Neural cell (in vitro differentiated cells): ENCODE measurements at regions not wholly inside any gene's neighbourhood (a gene's known extent, or its start where the extent isn't known, plus 50 kb on each side); places are given as distances from the start of the nearest gene placed in this dataset.

Source experiments
- H2AFZ ChIP-seq: fragments of 200-600, 300-800 bp; sonication (generic), shearing (Covaris generic); 2 replicates; pipeline ENCODE4 v1.6.0; 2014; ENCODE audit warnings: low read depth, mild to moderate bottlenecking, antibody characterized with exemption, low read length, moderate library complexity
- H3F3A ChIP-seq: fragments of 200-600 bp; shearing (Covaris generic); 2 replicates; pipeline ENCODE4 v1.6.1; 2016; ENCODE audit warnings: mild to moderate bottlenecking, moderate library complexity, mixed read lengths, antibody characterized with exemption, low read length; ENCODE audit not compliant: insufficient read depth, poor library complexity, severe bottlenecking
- H3K27ac ChIP-seq: fragments of 200-600, 300-800 bp; sonication (generic), shearing (Covaris generic); 2 replicates; pipeline ENCODE4 v1.5.1; 2014; ENCODE audit warnings: mild to moderate bottlenecking, low read length, moderate library complexity
- H3K27me3 ChIP-seq: fragments of 300-800, 200-600 bp; sonication (generic), shearing (Covaris generic); 2 replicates; pipeline ENCODE4 v1.6.0; 2014; ENCODE audit warnings: mild to moderate bottlenecking, low read depth, low read length, moderate library complexity; ENCODE audit not compliant: insufficient read depth
- H3K36me3 ChIP-seq: fragments of 300-800, 200-600 bp; sonication (generic), shearing (Covaris generic); 2 replicates; pipeline ENCODE4 v1.5.1; 2014; ENCODE audit warnings: mild to moderate bottlenecking, antibody characterized with exemption, low read length, moderate library complexity; ENCODE audit not compliant: insufficient read depth
- H3K4me2 ChIP-seq: fragments of 300-800, 200-600 bp; sonication (generic), shearing (Covaris generic); 2 replicates; pipeline ENCODE4 v1.6.0; 2014; ENCODE audit warnings: mild to moderate bottlenecking, low read length
- H3K4me3 ChIP-seq: fragments of 300-800, 200-600 bp; sonication (generic), shearing (Covaris generic); 2 replicates; pipeline ENCODE4 v1.5.1; 2014; ENCODE audit warnings: mild to moderate bottlenecking, low read length, moderate library complexity
- H3K79me2 ChIP-seq: fragments of 200-600 bp; shearing (Covaris generic); replicated peaks from 2 replicates; pipeline ENCODE4 v1.6.0; 2014; ENCODE audit warnings: mild to moderate bottlenecking, low read length, moderate library complexity; ENCODE audit not compliant: insufficient read depth
- H3K9ac ChIP-seq: fragments of 300-800, 200-600 bp; sonication (generic), shearing (Covaris generic); 2 replicates; pipeline ENCODE4 v1.6.1; 2016; ENCODE audit warnings: mild to moderate bottlenecking, low read length, mixed read lengths
- H3K9me2 ChIP-seq: fragments of 200-600 bp; shearing (Covaris generic); 2 replicates; pipeline ENCODE4 v1.6.1; 2016; ENCODE audit warnings: mild to moderate bottlenecking, low read length, mixed read lengths; ENCODE audit not compliant: insufficient read depth
- H3K9me3 ChIP-seq: fragments of 200-600, 300-800 bp; sonication (generic), shearing (Covaris generic); 2 replicates; pipeline ENCODE4 v1.6.1; 2016; ENCODE audit warnings: mild to moderate bottlenecking, mixed run types, low read length, moderate library complexity, mixed read lengths
- H4K20me1 ChIP-seq: fragments of 200-600 bp; shearing (Covaris generic); 2 replicates; pipeline ENCODE4 v1.6.1; 2016; ENCODE audit warnings: mild to moderate bottlenecking, mixed run types; ENCODE audit not compliant: insufficient read depth
- EP300 ChIP-seq: fragments of 450-650 bp; conservative IDR thresholded peaks from 2 replicates; pipeline ENCODE4 v1.6.1; 2014; ENCODE audit warnings: antibody characterized with exemption, mild to moderate bottlenecking, moderate library complexity; ENCODE audit not compliant: poor library complexity, severe bottlenecking
- EZH2 ChIP-seq: fragments of 200-600, 300-800 bp; shearing (Covaris generic), sonication (generic); IDR thresholded peaks from 2 replicates; pipeline ENCODE4 v1.6.1; 2014; ENCODE audit warnings: antibody characterized with exemption, low read length, borderline replicate concordance, mild to moderate bottlenecking; ENCODE audit not compliant: insufficient read depth, poor library complexity, severe bottlenecking
- MXI1 ChIP-seq: fragments of 450-650 bp; conservative IDR thresholded peaks from 2 replicates; pipeline ENCODE4 v1.6.1; 2014; ENCODE audit warnings: antibody characterized with exemption, mild to moderate bottlenecking; ENCODE audit not compliant: poor library complexity, severe bottlenecking
- POLR2AphosphoS5 ChIP-seq: IDR thresholded peaks from 2 replicates; pipeline ENCODE4 v1.6.1; 2012
- SMC3 ChIP-seq: fragments of 450-650 bp; conservative IDR thresholded peaks from 2 replicates; pipeline ENCODE4 v1.6.1; 2014; ENCODE audit warnings: antibody characterized with exemption, mild to moderate bottlenecking, moderate library complexity; ENCODE audit not compliant: poor library complexity
- TAF1 ChIP-seq: IDR thresholded peaks from 2 replicates; pipeline ENCODE4 v1.6.1; 2012; ENCODE audit warnings: low read depth
- TF ChIP-seq, protein P1 (sequence below): IDR thresholded peaks from 2 replicates; pipeline ENCODE4 v1.6.1; 2012; ENCODE audit warnings: borderline replicate concordance
- TF ChIP-seq, protein P2 (sequence below): fragments of 450-650 bp; IDR thresholded peaks from 2 replicates; pipeline ENCODE4 v1.5.1; 2014; ENCODE audit warnings: antibody characterized with exemption, mild to moderate bottlenecking, moderate library complexity; ENCODE audit not compliant: poor library complexity, severe bottlenecking

DNA sequence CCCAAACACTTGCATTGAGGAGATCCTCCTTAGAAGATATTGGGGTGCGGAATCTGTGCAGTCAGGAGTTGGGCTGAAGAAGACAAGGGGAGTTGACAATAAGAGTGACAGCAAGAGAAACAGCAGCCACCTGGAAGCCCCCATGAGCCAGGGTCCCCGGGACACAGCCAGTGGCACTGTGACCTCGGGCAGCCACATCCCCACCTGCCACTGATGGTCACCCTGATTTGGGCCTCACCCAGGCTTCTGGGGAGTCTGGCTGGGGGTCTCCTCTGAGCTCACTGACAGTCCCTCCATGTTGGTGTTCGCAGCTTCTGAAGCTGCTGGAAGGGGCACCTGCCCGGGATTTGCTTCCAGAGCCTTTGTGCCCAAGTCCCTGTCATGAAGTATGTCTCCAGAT, 123.5 kb downstream of the TTLL2 start:
- H3K27me3 ChIP-seq, result no peaks in the 10 kb centered on the region
- H3K4me2 ChIP-seq, result no peak overlapping the region
- H3F3A ChIP-seq, result peaks cover 8% of the 10 kb centered on the region
- H3K79me2 ChIP-seq, result no peaks in the 10 kb centered on the region
- H3K27ac ChIP-seq, result no peak overlapping the region
- H3K9me2 ChIP-seq, result no peaks in the 10 kb centered on the region
- no peaks in the 10 kb centered on the region for H4K20me1 ChIP-seq
- H2AFZ ChIP-seq, result no peak overlapping the region
- H3K9ac ChIP-seq, result no peak overlapping the region
- TF ChIP-seq TAF1, result no peak
- no peak for TF ChIP-seq EP300
- TF ChIP-seq EZH2, result no peak
- TF ChIP-seq, protein P1, sequence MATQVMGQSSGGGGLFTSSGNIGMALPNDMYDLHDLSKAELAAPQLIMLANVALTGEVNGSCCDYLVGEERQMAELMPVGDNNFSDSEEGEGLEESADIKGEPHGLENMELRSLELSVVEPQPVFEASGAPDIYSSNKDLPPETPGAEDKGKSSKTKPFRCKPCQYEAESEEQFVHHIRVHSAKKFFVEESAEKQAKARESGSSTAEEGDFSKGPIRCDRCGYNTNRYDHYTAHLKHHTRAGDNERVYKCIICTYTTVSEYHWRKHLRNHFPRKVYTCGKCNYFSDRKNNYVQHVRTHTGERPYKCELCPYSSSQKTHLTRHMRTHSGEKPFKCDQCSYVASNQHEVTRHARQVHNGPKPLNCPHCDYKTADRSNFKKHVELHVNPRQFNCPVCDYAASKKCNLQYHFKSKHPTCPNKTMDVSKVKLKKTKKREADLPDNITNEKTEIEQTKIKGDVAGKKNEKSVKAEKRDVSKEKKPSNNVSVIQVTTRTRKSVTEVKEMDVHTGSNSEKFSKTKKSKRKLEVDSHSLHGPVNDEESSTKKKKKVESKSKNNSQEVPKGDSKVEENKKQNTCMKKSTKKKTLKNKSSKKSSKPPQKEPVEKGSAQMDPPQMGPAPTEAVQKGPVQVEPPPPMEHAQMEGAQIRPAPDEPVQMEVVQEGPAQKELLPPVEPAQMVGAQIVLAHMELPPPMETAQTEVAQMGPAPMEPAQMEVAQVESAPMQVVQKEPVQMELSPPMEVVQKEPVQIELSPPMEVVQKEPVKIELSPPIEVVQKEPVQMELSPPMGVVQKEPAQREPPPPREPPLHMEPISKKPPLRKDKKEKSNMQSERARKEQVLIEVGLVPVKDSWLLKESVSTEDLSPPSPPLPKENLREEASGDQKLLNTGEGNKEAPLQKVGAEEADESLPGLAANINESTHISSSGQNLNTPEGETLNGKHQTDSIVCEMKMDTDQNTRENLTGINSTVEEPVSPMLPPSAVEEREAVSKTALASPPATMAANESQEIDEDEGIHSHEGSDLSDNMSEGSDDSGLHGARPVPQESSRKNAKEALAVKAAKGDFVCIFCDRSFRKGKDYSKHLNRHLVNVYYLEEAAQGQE, result no peak
- TF ChIP-seq POLR2AphosphoS5, result no peak
- TF ChIP-seq MXI1, result no peak
- no peak overlapping the region for H3K4me3 ChIP-seq
- no peaks in the 10 kb centered on the region for H3K9me3 ChIP-seq
- no peaks in the 10 kb centered on the region for H3K36me3 ChIP-seq

DNA sequence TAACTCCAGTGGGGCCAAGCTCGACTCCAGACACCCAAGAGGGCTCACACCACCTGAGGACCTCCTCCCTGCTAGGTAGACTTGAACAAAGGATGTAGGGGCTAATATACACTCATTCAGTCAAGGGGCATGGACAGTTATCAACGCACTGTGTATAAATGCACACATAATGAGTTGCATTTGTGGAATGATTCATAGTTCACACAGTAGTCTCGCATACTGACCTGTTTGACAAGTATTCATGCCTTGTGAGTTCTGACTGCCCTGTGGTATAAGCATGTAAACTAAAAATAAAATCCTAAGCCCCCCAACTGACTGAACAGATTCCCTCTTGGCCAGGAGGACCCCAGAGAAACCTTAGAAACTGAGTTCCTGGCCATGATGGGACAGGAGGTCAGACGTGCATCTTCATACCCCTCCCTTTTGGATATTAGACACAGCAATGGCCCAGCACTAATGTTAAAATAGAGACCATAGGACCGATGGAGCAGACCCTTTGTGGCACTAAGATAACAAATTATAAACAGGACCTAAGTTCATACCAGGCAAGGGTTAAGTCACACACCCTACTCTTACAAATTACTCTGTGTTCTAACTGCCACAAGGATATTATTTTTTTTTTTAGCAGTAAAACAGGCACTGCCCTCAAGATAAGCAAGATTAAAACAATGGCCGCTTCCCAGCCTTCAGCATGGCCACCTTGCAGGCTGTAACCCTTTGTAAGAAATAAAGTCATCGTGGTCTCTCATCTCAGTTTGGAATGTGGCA, 124.4 kb downstream of the TTLL2 start:
- no peaks in the 10 kb centered on the region for H3K9me3 ChIP-seq
- no peak overlapping the region for H2AFZ ChIP-seq
- no peak overlapping the region for H3K9ac ChIP-seq
- H3K4me2 ChIP-seq, result no peak overlapping the region
- H3K36me3 ChIP-seq, result no peaks in the 10 kb centered on the region
- H3K9me2 ChIP-seq, result no peaks in the 10 kb centered on the region
- H3K4me3 ChIP-seq, result no peak overlapping the region
- no peak for TF ChIP-seq TAF1
- TF ChIP-seq EP300, result no peak
- no peak for TF ChIP-seq SMC3
- TF ChIP-seq POLR2AphosphoS5, result no peak
- TF ChIP-seq, protein P2, sequence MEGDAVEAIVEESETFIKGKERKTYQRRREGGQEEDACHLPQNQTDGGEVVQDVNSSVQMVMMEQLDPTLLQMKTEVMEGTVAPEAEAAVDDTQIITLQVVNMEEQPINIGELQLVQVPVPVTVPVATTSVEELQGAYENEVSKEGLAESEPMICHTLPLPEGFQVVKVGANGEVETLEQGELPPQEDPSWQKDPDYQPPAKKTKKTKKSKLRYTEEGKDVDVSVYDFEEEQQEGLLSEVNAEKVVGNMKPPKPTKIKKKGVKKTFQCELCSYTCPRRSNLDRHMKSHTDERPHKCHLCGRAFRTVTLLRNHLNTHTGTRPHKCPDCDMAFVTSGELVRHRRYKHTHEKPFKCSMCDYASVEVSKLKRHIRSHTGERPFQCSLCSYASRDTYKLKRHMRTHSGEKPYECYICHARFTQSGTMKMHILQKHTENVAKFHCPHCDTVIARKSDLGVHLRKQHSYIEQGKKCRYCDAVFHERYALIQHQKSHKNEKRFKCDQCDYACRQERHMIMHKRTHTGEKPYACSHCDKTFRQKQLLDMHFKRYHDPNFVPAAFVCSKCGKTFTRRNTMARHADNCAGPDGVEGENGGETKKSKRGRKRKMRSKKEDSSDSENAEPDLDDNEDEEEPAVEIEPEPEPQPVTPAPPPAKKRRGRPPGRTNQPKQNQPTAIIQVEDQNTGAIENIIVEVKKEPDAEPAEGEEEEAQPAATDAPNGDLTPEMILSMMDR, result no peak
- TF ChIP-seq, protein P1, result no peak
- no peak for TF ChIP-seq EZH2
- no peaks in the 10 kb centered on the region for H4K20me1 ChIP-seq
- peaks cover 5% of the 10 kb centered on the region for H3F3A ChIP-seq
- no peaks in the 10 kb centered on the region for H3K27me3 ChIP-seq
- H3K27ac ChIP-seq, result no peak overlapping the region
- H3K79me2 ChIP-seq, result no peaks in the 10 kb centered on the region
